Stimulated activated naive CD8-positive, alpha-beta T cell treated with anti-CD3 and anti-CD28 coated beads, Interleukin-15, Interleukin-2, amounts not matched to agents 100 ng/mL and 50 ng/mL, for 24 hours (primary cell): ENCODE measurements at regions not wholly inside any gene's neighbourhood (a gene's known extent, or its start where the extent isn't known, plus 50 kb on each side); places are given as distances from the start of the nearest gene placed in this dataset.
A peak's percentile ranks its signal among the peaks of the same experiment; 100 is the strongest.

Experiments
- H3K27ac Mint-ChIP-seq: one replicate; pipeline ENCODE4 v1.8.0; 2021; ENCODE audit warnings: mild to moderate bottlenecking, mixed read lengths
- H3K27me3 Mint-ChIP-seq: one replicate; pipeline ENCODE4 v1.8.0; 2021; ENCODE audit warnings: mixed read lengths
- H3K36me3 Mint-ChIP-seq: one replicate; pipeline ENCODE4 v1.8.0; 2021; ENCODE audit warnings: low read depth, mixed read lengths
- H3K4me1 Mint-ChIP-seq: one replicate; pipeline ENCODE4 v1.8.0; 2021; ENCODE audit warnings: low read depth, mixed read lengths
- H3K4me3 Mint-ChIP-seq: one replicate; pipeline ENCODE4 v1.8.0; 2021; ENCODE audit warnings: mild to moderate bottlenecking, mixed read lengths
- H3K9me3 Mint-ChIP-seq: one replicate; pipeline ENCODE4 v1.8.0; 2021; ENCODE audit warnings: mixed read lengths

GRCh38 chr3:13266005-13266404 is 154.1 kb downstream of the NUP210 start:
- H3K4me1 Mint-ChIP-seq = peaks cover 9% of the 10 kb centered on the region
- no peak overlapping the region for H3K4me3 Mint-ChIP-seq
- no peaks in the 10 kb centered on the region for H3K36me3 Mint-ChIP-seq
- peaks cover 18% of the 10 kb centered on the region for H3K27me3 Mint-ChIP-seq
- H3K9me3 Mint-ChIP-seq = no peaks in the 10 kb centered on the region
- no peak overlapping the region for H3K27ac Mint-ChIP-seq

GRCh38 chr3:13265507-13265906 is 154.6 kb downstream of the NUP210 start:
- Mint-ChIP-seq H3K4me1 (peaks cover 9% of the 10 kb centered on the region), H3K27ac (no peak overlapping the region), H3K9me3 (no peaks in the 10 kb centered on the region), H3K4me3 (no peak overlapping the region), H3K36me3 (no peaks in the 10 kb centered on the region), H3K27me3 (peaks cover 18% of the 10 kb centered on the region)

GRCh38 chr3:13265016-13265415 is 155.1 kb downstream of the NUP210 start:
- no peak overlapping the region for H3K27ac Mint-ChIP-seq
- peaks cover 9% of the 10 kb centered on the region for H3K4me1 Mint-ChIP-seq
- H3K27me3 Mint-ChIP-seq = peaks cover 18% of the 10 kb centered on the region
- no peak overlapping the region for H3K4me3 Mint-ChIP-seq
- H3K9me3 Mint-ChIP-seq = no peaks in the 10 kb centered on the region
- no peaks in the 10 kb centered on the region for H3K36me3 Mint-ChIP-seq

GRCh38 chr3:13264468-13264795 is 155.7 kb downstream of the NUP210 start:
- no peak overlapping the region for H3K4me3 Mint-ChIP-seq
- peaks cover 9% of the 10 kb centered on the region for H3K4me1 Mint-ChIP-seq
- H3K36me3 Mint-ChIP-seq = no peaks in the 10 kb centered on the region
- no peak overlapping the region for H3K27ac Mint-ChIP-seq
- H3K27me3 Mint-ChIP-seq = peaks cover 16% of the 10 kb centered on the region
- no peaks in the 10 kb centered on the region for H3K9me3 Mint-ChIP-seq

- Mint-ChIP-seq H3K36me3 (no peaks in the 10 kb centered on the region), H3K27ac (no peak overlapping the region), H3K4me1 (peaks cover 9% of the 10 kb centered on the region), H3K9me3 (no peaks in the 10 kb centered on the region), H3K4me3 (no peak overlapping the region), H3K27me3 (peaks cover 14% of the 10 kb centered on the region)
Observed at GRCh38 chr3:13263770-13264467, 156.2 kb downstream of the NUP210 start.

- no peaks in the 10 kb centered on the region for H3K9me3 Mint-ChIP-seq
- H3K4me3 Mint-ChIP-seq = no peak overlapping the region
- H3K27ac Mint-ChIP-seq = peak overlapping the region; percentile 22
Observed at GRCh38 chr3:13262493-13263211, 157.5 kb downstream of the NUP210 start.

GRCh38 chr3:13261892-13262291 is 158.2 kb downstream of the NUP210 start:
- no peak overlapping the region for H3K27ac Mint-ChIP-seq
- peaks cover 4% of the 10 kb centered on the region for H3K27me3 Mint-ChIP-seq
- no peaks in the 10 kb centered on the region for H3K36me3 Mint-ChIP-seq
- H3K4me3 Mint-ChIP-seq = no peak overlapping the region
- H3K4me1 Mint-ChIP-seq = peaks cover 9% of the 10 kb centered on the region
- no peaks in the 10 kb centered on the region for H3K9me3 Mint-ChIP-seq

More at GRCh38 chr3:13262493-13263211, 157.5 kb downstream of the NUP210 start:
- H3K4me1 Mint-ChIP-seq = peaks cover 9% of the 10 kb centered on the region
- no peaks in the 10 kb centered on the region for H3K36me3 Mint-ChIP-seq
- peaks cover 8% of the 10 kb centered on the region for H3K27me3 Mint-ChIP-seq

DNA sequence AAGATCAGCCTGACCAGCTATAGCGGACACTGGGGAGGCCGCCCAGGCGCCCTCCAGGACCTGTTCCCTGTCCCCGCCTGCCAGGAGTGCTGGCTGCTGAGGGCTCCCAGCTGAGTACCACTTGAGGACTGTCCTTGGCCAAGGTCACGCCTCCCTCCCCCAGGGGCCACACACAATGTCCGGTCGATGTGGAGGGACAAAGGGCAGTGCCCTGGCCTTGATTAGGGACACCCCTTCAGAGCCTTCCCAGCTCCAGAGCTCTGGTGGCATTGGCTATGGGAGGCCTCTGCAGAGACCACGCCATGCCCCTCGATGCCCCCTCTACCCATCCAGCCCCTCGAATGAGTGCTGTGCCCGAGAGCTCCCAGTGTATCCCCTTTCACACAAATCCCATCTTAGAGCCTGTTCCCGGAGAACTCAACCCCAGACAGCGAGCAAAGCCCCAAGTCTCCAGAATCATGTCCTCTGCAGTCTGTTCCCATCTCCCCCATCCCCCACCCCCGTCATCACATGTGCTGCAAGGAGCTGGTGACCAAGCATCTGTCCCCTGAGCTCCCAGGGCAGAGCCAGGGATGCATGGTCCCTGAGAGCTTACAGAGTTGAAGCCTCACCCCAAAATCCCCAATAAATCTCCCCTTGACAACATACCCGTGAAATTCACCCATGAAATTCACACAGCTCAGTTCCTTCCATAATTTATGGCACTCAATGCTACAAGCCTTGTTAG is 158.9 kb downstream of the NUP210 start:
- H3K9me3 Mint-ChIP-seq = no peaks in the 10 kb centered on the region
- H3K27ac Mint-ChIP-seq = no peak overlapping the region
- H3K27me3 Mint-ChIP-seq = peaks cover 4% of the 10 kb centered on the region
- no peaks in the 10 kb centered on the region for H3K36me3 Mint-ChIP-seq
- H3K4me1 Mint-ChIP-seq = peaks cover 9% of the 10 kb centered on the region
- H3K4me3 Mint-ChIP-seq = no peak overlapping the region

DNA sequence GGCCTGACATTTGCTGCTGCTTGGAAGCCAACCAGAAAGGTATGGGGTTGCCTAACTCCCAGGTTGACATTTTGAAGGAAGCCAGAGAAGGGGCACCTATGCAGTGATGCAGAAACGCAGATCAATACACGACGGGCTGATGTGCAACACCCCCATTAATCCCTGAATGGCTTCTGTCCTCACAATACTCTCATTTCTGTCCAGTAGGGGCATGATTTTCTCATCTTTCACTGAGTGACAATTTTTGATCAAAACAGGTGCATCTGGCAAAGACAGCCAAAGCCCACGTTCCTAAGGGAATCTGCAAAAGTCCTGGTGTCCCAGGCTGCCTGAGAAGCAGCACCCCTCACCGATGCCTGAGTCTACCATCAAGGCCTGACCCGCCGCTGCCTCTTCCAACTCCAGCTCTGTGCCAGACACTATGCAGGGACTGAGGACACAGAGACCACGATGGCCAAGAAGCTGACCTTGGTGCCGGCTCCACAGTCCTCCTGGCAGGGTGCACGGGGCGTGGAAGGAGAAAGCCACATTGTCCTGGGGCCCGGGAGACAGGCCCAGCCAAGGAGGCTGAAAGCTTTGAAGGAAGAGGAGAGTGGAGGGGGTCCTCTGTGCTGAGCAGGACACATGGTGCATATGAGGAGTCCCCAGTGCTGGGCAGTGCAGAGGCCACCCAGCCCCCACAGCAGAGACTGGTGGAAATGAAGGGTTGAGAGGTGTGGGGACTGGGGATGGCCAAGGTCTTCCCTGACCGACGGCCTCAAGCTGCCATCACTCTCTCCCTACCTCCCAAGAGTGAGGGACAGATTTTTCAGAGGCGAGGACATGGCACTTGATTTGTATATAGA is 159.6 kb downstream of the NUP210 start:
- H3K27ac Mint-ChIP-seq = no peak overlapping the region
- H3K9me3 Mint-ChIP-seq = no peaks in the 10 kb centered on the region
- no peaks in the 10 kb centered on the region for H3K36me3 Mint-ChIP-seq
- H3K4me3 Mint-ChIP-seq = no peak overlapping the region
- peaks cover 9% of the 10 kb centered on the region for H3K4me1 Mint-ChIP-seq
- H3K27me3 Mint-ChIP-seq = peaks cover 3% of the 10 kb centered on the region

- no peaks in the 10 kb centered on the region for H3K36me3 Mint-ChIP-seq
- H3K27me3 Mint-ChIP-seq = no peaks in the 10 kb centered on the region
- H3K4me3 Mint-ChIP-seq = no peak overlapping the region
- no peaks in the 10 kb centered on the region for H3K9me3 Mint-ChIP-seq
- H3K27ac Mint-ChIP-seq = no peak overlapping the region
- H3K4me1 Mint-ChIP-seq = peaks cover 9% of the 10 kb centered on the region
Observed at GRCh38 chr3:13259831-13260230, 160.3 kb downstream of the NUP210 start.

GRCh38 chr3:13258986-13259514 is 161.1 kb downstream of the NUP210 start:
- H3K9me3 Mint-ChIP-seq = no peaks in the 10 kb centered on the region
- peaks cover 9% of the 10 kb centered on the region for H3K4me1 Mint-ChIP-seq

GRCh38 chr3:13258280-13258679 is 161.8 kb downstream of the NUP210 start:
- no peaks in the 10 kb centered on the region for H3K27me3 Mint-ChIP-seq

More at GRCh38 chr3:13258986-13259514, 161.1 kb downstream of the NUP210 start:
- Mint-ChIP-seq H3K27ac (no peak overlapping the region), H3K36me3 (no peaks in the 10 kb centered on the region), H3K4me3 (no peak overlapping the region), H3K27me3 (no peaks in the 10 kb centered on the region)

DNA sequence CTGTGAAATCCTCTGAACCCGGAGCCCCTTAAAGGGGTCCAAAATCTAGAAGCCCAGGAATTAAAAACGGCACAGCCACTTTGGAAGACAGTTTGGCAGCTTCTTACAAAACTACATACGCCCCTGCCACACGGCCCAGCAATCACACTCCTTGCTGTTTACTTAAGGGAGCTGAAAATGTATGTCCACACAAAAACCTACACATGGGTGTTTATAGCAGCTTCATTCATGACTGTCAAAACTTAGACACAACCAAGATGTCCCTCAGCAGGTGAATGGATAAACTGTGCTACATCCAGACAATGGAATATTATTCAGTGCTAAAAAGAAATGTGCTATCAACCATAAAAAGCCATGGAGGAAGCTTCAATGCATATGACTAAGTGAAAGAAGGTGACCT is 162.5 kb downstream of the NUP210 start:
- Mint-ChIP-seq H3K27ac (no peak overlapping the region), H3K4me1 (peaks cover 5% of the 10 kb centered on the region), H3K4me3 (no peak overlapping the region), H3K9me3 (no peaks in the 10 kb centered on the region), H3K36me3 (no peaks in the 10 kb centered on the region), H3K27me3 (no peaks in the 10 kb centered on the region)

More at GRCh38 chr3:13258280-13258679, 161.8 kb downstream of the NUP210 start:
- Mint-ChIP-seq H3K4me3 (no peak overlapping the region), H3K36me3 (no peaks in the 10 kb centered on the region), H3K4me1 (peaks cover 9% of the 10 kb centered on the region), H3K27ac (no peak overlapping the region), H3K9me3 (no peaks in the 10 kb centered on the region)

- H3K4me1 Mint-ChIP-seq = no peaks in the 10 kb centered on the region
- H3K36me3 Mint-ChIP-seq = no peaks in the 10 kb centered on the region
- H3K4me3 Mint-ChIP-seq = no peak overlapping the region
- no peak overlapping the region for H3K27ac Mint-ChIP-seq
- no peaks in the 10 kb centered on the region for H3K9me3 Mint-ChIP-seq
- H3K27me3 Mint-ChIP-seq = peaks cover 7% of the 10 kb centered on the region
Observed at GRCh38 chr3:13256845-13257244, 163.3 kb downstream of the NUP210 start.
